ENCODE measurements at regions not wholly inside any gene's neighbourhood (a gene's known extent, or its start where the extent isn't known, plus 50 kb on each side); places are given as distances from the start of the nearest gene placed in this dataset.

DNA sequence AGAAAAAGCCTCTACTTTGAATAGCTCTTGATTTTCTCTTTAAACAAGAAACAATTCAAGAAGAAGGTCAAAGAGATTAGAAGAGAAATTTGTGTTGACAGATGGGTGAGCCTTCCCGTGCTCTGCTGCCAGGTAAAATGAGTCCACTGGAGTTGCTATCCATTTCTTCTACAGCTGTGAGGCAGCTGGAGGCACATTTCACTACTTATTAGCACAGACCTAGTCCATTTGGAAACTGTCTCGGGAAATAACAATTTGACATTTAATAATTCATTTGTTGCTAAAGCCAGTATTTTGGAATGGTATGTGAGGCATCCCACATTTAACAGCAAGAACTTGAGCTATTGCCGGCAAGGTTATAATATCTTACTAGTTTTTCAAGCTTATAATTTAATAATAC, 396.8 kb upstream of the GRIA3 start:
- Histone ChIP-seq H3K27ac (no peak overlapping the region), H3K4me1 (no peaks in the 10 kb centered on the region), H3K36me3 (no peaks in the 10 kb centered on the region), H3K4me3 (no peak overlapping the region), H3K27me3 (no peaks in the 10 kb centered on the region), H3K9me3 (no peaks in the 10 kb centered on the region)
- no peak for TF ChIP-seq POLR2A (IDR thresholded peaks at IDR 0.05)
- TF ChIP-seq, protein P1, sequence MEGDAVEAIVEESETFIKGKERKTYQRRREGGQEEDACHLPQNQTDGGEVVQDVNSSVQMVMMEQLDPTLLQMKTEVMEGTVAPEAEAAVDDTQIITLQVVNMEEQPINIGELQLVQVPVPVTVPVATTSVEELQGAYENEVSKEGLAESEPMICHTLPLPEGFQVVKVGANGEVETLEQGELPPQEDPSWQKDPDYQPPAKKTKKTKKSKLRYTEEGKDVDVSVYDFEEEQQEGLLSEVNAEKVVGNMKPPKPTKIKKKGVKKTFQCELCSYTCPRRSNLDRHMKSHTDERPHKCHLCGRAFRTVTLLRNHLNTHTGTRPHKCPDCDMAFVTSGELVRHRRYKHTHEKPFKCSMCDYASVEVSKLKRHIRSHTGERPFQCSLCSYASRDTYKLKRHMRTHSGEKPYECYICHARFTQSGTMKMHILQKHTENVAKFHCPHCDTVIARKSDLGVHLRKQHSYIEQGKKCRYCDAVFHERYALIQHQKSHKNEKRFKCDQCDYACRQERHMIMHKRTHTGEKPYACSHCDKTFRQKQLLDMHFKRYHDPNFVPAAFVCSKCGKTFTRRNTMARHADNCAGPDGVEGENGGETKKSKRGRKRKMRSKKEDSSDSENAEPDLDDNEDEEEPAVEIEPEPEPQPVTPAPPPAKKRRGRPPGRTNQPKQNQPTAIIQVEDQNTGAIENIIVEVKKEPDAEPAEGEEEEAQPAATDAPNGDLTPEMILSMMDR (IDR thresholded peaks at IDR 0.05), result no peak
- intact Hi-C loops (cut with DNase I; ENCODE audit: low total_unique reads), result no loop called here
- DNase-seq, result no peak

DNA sequence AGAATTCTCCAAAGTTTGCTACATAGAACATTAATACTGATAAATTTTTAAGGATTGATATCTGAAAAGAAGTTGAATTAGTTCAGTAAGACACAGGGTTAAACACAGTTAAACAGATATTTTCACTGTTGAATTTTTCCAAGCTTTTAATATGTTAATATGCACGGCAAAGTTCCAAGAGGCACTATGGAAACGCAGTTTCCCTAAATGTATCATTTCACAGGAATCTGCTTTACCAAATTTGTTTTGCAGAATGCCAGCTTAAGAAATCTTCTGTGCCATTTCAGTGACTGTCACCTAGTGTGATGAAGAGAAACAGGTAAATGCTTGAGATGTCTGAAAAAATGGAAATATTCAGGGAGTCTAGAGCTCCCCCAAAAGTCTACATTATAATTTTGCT, 395.9 kb upstream of the GRIA3 start:
- DNase-seq, result no peak
- intact Hi-C loops (cut with DNase I; ENCODE audit: low total_unique reads), result no loop called here
- Histone ChIP-seq H3K36me3 (no peaks in the 10 kb centered on the region), H3K27ac (no peak overlapping the region), H3K4me1 (no peaks in the 10 kb centered on the region), H3K4me3 (no peak overlapping the region), H3K27me3 (no peaks in the 10 kb centered on the region), H3K9me3 (no peaks in the 10 kb centered on the region)
- TF ChIP-seq, protein P1 (IDR thresholded peaks at IDR 0.05), result no peak
- no peak for TF ChIP-seq POLR2A (IDR thresholded peaks at IDR 0.05)

GRCh38 chrX:122790376-122791095, 393.5 kb upstream of the GRIA3 start:
- intact Hi-C loops (cut with DNase I; ENCODE audit: low total_unique reads), result no loop called here
- H3K27ac ChIP-seq, result no peak overlapping the region

GRCh38 chrX:122813876-122814275, 370.2 kb upstream of the GRIA3 start:
- TF ChIP-seq POLR2A (IDR thresholded peaks at IDR 0.05), result no peak
- TF ChIP-seq, protein P1 (IDR thresholded peaks at IDR 0.05), result no peak

More at GRCh38 chrX:122790376-122791095, 393.5 kb upstream of the GRIA3 start:
- H3K4me3 ChIP-seq, result no peak overlapping the region
- no peaks in the 10 kb centered on the region for H3K4me1 ChIP-seq
- TF ChIP-seq, protein P1 (IDR thresholded peaks at IDR 0.05), result no peak
- no peak for TF ChIP-seq POLR2A (IDR thresholded peaks at IDR 0.05)
- no peaks in the 10 kb centered on the region for H3K9me3 ChIP-seq
- H3K27me3 ChIP-seq, result no peaks in the 10 kb centered on the region
- DNase-seq, result no peak
- no peaks in the 10 kb centered on the region for H3K36me3 ChIP-seq

GRCh38 chrX:122816288-122816687, 367.8 kb upstream of the GRIA3 start:
- no peak for DNase-seq
- no peak for TF ChIP-seq POLR2A (IDR thresholded peaks at IDR 0.05)
- TF ChIP-seq, protein P1 (IDR thresholded peaks at IDR 0.05), result no peak
- H3K27ac ChIP-seq, result no peak overlapping the region
- H3K36me3 ChIP-seq, result no peaks in the 10 kb centered on the region
- H3K4me1 ChIP-seq, result no peaks in the 10 kb centered on the region
- no peak overlapping the region for H3K4me3 ChIP-seq
- no peaks in the 10 kb centered on the region for H3K27me3 ChIP-seq
- intact Hi-C loops (cut with DNase I; ENCODE audit: low total_unique reads), result no loop called here
- H3K9me3 ChIP-seq, result no peaks in the 10 kb centered on the region

More at GRCh38 chrX:122813876-122814275, 370.2 kb upstream of the GRIA3 start:
- H3K4me3 ChIP-seq, result no peak overlapping the region
- no peak for DNase-seq
- H3K27me3 ChIP-seq, result no peaks in the 10 kb centered on the region
- intact Hi-C loops (cut with DNase I; ENCODE audit: low total_unique reads), result no loop called here
- H3K36me3 ChIP-seq, result no peaks in the 10 kb centered on the region
- no peaks in the 10 kb centered on the region for H3K9me3 ChIP-seq
- no peak overlapping the region for H3K27ac ChIP-seq
- H3K4me1 ChIP-seq, result no peaks in the 10 kb centered on the region
